SK-N-SH (cell line): ENCODE measurements at regions not wholly inside any gene's neighbourhood (a gene's known extent, or its start where the extent isn't known, plus 50 kb on each side); places are given as distances from the start of the nearest gene placed in this dataset.

Source experiments
- CTCF ChIA-PET: fragments of 300-600, 350-600 bp; formaldehyde crosslinking; extraction: SDS; loops from one replicate; lab custom pipeline; 2021; lab: Yijun Ruan, JAX
- POLR2A ChIA-PET: fragments of 350-600 bp; sonication (Branson Sonifier 250); formaldehyde crosslinking; extraction: SDS; loops from one replicate; lab custom pipeline; 2020; ENCODE audit warnings: antibody characterized with exemption, inconsistent platforms; lab: Yijun Ruan, JAX
- DNase-seq: peaks from one replicate; pipeline ENCODE4 v3.0.0; 2012
- H2AFZ ChIP-seq: fragments of 200-600 bp; sonication (generic); 2 replicates; pipeline ENCODE4 v1.8.1; 2016; ENCODE audit warnings: antibody characterized with exemption, mild to moderate bottlenecking, low read depth
- H3F3A ChIP-seq: fragments of 200-600 bp; sonication (generic); replicated peaks from 2 replicates; pipeline ENCODE3; 2016; ENCODE audit warnings: antibody characterized with exemption, mild to moderate bottlenecking; ENCODE audit not compliant: insufficient read depth
- H3K27ac ChIP-seq, 2 experiments: fragments of 200-500 bp in 1 of 2; fragments of 200-600 bp in 1 of 2; sonication (Bioruptor generic) in 1 of 2; sonication (generic), shearing (Covaris generic) in 1 of 2; 2 replicates each; pipeline versions ENCODE4 v1.5.1 to v1.6.1; 2014 to 2016; ENCODE audit warnings: low read depth in 2 of 2, inconsistent platforms in 1 of 2, low read length in 1 of 2, mild to moderate bottlenecking in 1 of 2, mixed read lengths in 1 of 2
- H3K27me3 ChIP-seq: fragments of 200-600 bp; sonication (generic), shearing (Covaris generic); 2 replicates; pipeline ENCODE4 v1.6.1; 2016; ENCODE audit warnings: mixed run types; ENCODE audit not compliant: insufficient read depth
- H3K36me3 ChIP-seq, 2 experiments: fragments of 200-500 bp in 1 of 2; fragments of 200-600 bp in 1 of 2; sonication (Bioruptor generic) in 1 of 2; sonication (generic) in 1 of 2; replicated peaks in 1 of 2; 2 replicates each; pipeline versions ENCODE3 to v1.5.1; 2014 to 2016; ENCODE audit warnings: low read length in 1 of 2, mild to moderate bottlenecking in 1 of 2; ENCODE audit not compliant: insufficient read depth in 2 of 2, control insufficient read depth in 1 of 2
- H3K4me1 ChIP-seq, 2 experiments: fragments of 200-500 bp in 1 of 2; fragments of 200-600 bp in 1 of 2; sonication (Bioruptor generic) in 1 of 2; sonication (generic), shearing (Covaris generic) in 1 of 2; 2 replicates each; pipeline versions ENCODE4 v1.5.1 to v1.6.1; 2014 to 2016; ENCODE audit warnings: low read depth in 1 of 2, low read length in 1 of 2, mixed run types in 1 of 2; ENCODE audit not compliant: insufficient read depth in 2 of 2, control insufficient read depth in 1 of 2
- H3K4me2 ChIP-seq: fragments of 200-600 bp; sonication (generic), shearing (Covaris generic); 2 replicates; pipeline ENCODE4 v1.6.1; 2017; ENCODE audit warnings: mixed run types
- H3K4me3 ChIP-seq, 2 experiments: fragments of 200-500 bp in 1 of 2; fragments of 200-600 bp in 1 of 2; sonication (Bioruptor generic) in 1 of 2; sonication (generic), shearing (Covaris generic) in 1 of 2; 2 replicates each; pipeline versions ENCODE4 v1.5.1 to v1.8.1; 2014 to 2016; ENCODE audit warnings: low read depth in 2 of 2, inconsistent platforms in 1 of 2, low read length in 1 of 2, mild to moderate bottlenecking in 1 of 2, mixed read lengths in 1 of 2, moderate library complexity in 1 of 2
- H3K79me2 ChIP-seq: fragments of 200-600 bp; sonication (generic); 2 replicates; pipeline ENCODE4 v1.8.1; 2017; ENCODE audit warnings: mild to moderate bottlenecking; ENCODE audit not compliant: insufficient read depth
- H3K9ac ChIP-seq: fragments of 200-600 bp; sonication (generic); 2 replicates; pipeline ENCODE4 v1.6.1; 2017; ENCODE audit warnings: mixed run types
- H3K9me2 ChIP-seq: fragments of 200-600 bp; sonication (generic); 2 replicates; pipeline ENCODE4 v1.6.1; 2017; ENCODE audit warnings: mixed run types
- H3K9me3 ChIP-seq: fragments of 200-600 bp; sonication (generic); 2 replicates; pipeline ENCODE4 v1.6.1; 2017; ENCODE audit warnings: mixed run types, mild to moderate bottlenecking, moderate library complexity
- H4K20me1 ChIP-seq: fragments of 200-600 bp; sonication (generic); 2 replicates; pipeline ENCODE4 v1.6.1; 2017; ENCODE audit warnings: mild to moderate bottlenecking, mixed run types; ENCODE audit not compliant: insufficient read depth
- CHD2 ChIP-seq: fragments of 150-350 bp; IDR thresholded peaks from 2 replicates; pipeline ENCODE4 v1.6.1; 2018; ENCODE audit warnings: low read length; ENCODE audit not compliant: partially characterized antibody
- CTCF ChIP-seq: fragments of 200-600 bp; sonication (generic); IDR thresholded peaks from 2 replicates; pipeline ENCODE4 v1.6.1; 2017; ENCODE audit warnings: antibody characterized with exemption, mild to moderate bottlenecking, moderate library complexity
- EP300 ChIP-seq, 2 experiments: IDR thresholded peaks; 2 replicates each; pipeline versions ENCODE4 v1.4.0 to v1.6.1; 2012; ENCODE audit warnings: borderline replicate concordance in 1 of 2, low read depth in 1 of 2, low read length in 1 of 2
- FOXJ3 ChIP-seq: sonication (generic); formaldehyde crosslinking; IDR thresholded peaks from 2 replicates; pipeline ENCODE4 v1.5.1; 2020; ENCODE audit warnings: mild to moderate bottlenecking, missing genetic modification reagents
- GABPA ChIP-seq: IDR thresholded peaks from 2 replicates; pipeline ENCODE4 v1.4.0; 2012; ENCODE audit warnings: low read depth, mild to moderate bottlenecking
- IRF3 ChIP-seq: fragments of 150-350 bp; IDR thresholded peaks from 2 replicates; pipeline ENCODE4 v1.6.1; 2016; ENCODE audit warnings: mild to moderate bottlenecking, low read depth, low read length
- JUND ChIP-seq: IDR thresholded peaks from 2 replicates; pipeline ENCODE4 v1.4.0; 2012
- MAX ChIP-seq: IDR thresholded peaks from 2 replicates; pipeline ENCODE4 v1.4.0; 2012; ENCODE audit warnings: low read depth
- NFIC ChIP-seq: IDR thresholded peaks from 2 replicates; pipeline ENCODE4 v1.4.0; 2012; ENCODE audit warnings: borderline replicate concordance
- POLR2AphosphoS5 ChIP-seq: IDR thresholded peaks from 2 replicates; pipeline ENCODE4 v1.6.1; 2012; ENCODE audit warnings: low read depth, low read length
- RCOR1 ChIP-seq: fragments of 150-350 bp; IDR thresholded peaks from 2 replicates; pipeline ENCODE4 v1.6.1; 2017; ENCODE audit warnings: antibody characterized with exemption, low read length
- RXRA ChIP-seq: IDR thresholded peaks from 2 replicates; pipeline ENCODE4 v1.4.0; 2012; ENCODE audit warnings: low read depth, mild to moderate bottlenecking, borderline replicate concordance
- SMC3 ChIP-seq: IDR thresholded peaks from 2 replicates; pipeline ENCODE4 v1.6.1; 2012; ENCODE audit warnings: low read depth, low read length, improper control_type of control experiment
- TAF1 ChIP-seq: IDR thresholded peaks from 2 replicates; pipeline ENCODE4 v1.6.1; 2012; ENCODE audit warnings: low read depth, mild to moderate bottlenecking, low read length, moderate library complexity, borderline replicate concordance
- TCF12 ChIP-seq: IDR thresholded peaks from 2 replicates; pipeline ENCODE4 v1.4.0; 2012
- USF2 ChIP-seq: fragments of 150-350 bp; IDR thresholded peaks from 2 replicates; pipeline ENCODE4 v1.6.1; 2017; ENCODE audit warnings: antibody characterized with exemption, low read length, low read depth, borderline replicate concordance
- YY1 ChIP-seq: IDR thresholded peaks from 2 replicates; pipeline ENCODE4 v1.4.0; 2012; ENCODE audit warnings: low read depth, mild to moderate bottlenecking
- WGBS: methylation state at CpG from one replicate; pipeline ENCODE4 v1.1.6; 2017; ENCODE audit warnings: low lambda C conversion rate; 5-methylcytosine and 5-hydroxymethylcytosine counted together
- TF ChIP-seq, protein P1 (sequence below): IDR thresholded peaks from 2 replicates; pipeline ENCODE4; 2012

- TF ChIP-seq IRF3 (no peak), TAF1 (no peak), TCF12 (no peak), YY1 (no peak), GABPA (no peak), CHD2 (no peak), CTCF (no peak), NFIC (no peak), MAX (no peak), POLR2AphosphoS5 (no peak), RXRA (no peak), RCOR1 (no peak)
- TF ChIP-seq, protein P1, sequence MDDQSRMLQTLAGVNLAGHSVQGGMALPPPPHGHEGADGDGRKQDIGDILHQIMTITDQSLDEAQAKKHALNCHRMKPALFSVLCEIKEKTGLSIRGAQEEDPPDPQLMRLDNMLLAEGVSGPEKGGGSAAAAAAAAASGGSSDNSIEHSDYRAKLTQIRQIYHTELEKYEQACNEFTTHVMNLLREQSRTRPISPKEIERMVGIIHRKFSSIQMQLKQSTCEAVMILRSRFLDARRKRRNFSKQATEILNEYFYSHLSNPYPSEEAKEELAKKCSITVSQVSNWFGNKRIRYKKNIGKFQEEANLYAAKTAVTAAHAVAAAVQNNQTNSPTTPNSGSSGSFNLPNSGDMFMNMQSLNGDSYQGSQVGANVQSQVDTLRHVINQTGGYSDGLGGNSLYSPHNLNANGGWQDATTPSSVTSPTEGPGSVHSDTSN: no peak
Measured at GRCh38 chr5:168055961-168056360, 235.5 kb upstream of the WWC1 start (continued).

- no peaks in the 10 kb centered on the region for H3K36me3 ChIP-seq
- H3K4me3 ChIP-seq: no peak overlapping the region
- no peaks in the 10 kb centered on the region for H3K9me3 ChIP-seq
- no peaks in the 10 kb centered on the region for H3K9me2 ChIP-seq
- H3K27ac ChIP-seq: no peak overlapping the region
- H3F3A ChIP-seq: no peaks in the 10 kb centered on the region
- no peaks in the 10 kb centered on the region for H3K79me2 ChIP-seq
- POLR2A ChIA-PET: no interaction called here
- H3K4me2 ChIP-seq: no peak overlapping the region
- no peak for DNase-seq
- no peak for TF ChIP-seq USF2
- TF ChIP-seq, protein P1: no peak
- no peak for TF ChIP-seq SMC3
- no peak for TF ChIP-seq JUND
- TF ChIP-seq EP300 (IDR thresholded peaks at IDR 0.05; ENCODE audit: borderline replicate concordance in 1 of 2, low read depth in 1 of 2, low read length in 1 of 2): no peak
- TF ChIP-seq FOXJ3 (CRISPR knock-in tag): no peak
- TF ChIP-seq, all 33 proteins: peak for 0
- no peaks in the 10 kb centered on the region for H3K27me3 ChIP-seq
- CTCF ChIA-PET: interaction anchor here (1.0 to 2.9 kb wide), 2 partner anchors 9 to 20 kb away, joined by 3 to 12 read pairs; no protein-coding TSS in a partner anchor
- no peak overlapping the region for H2AFZ ChIP-seq
- 26% methylated on average over 1 of the region's 1 CpG for WGBS
- H3K4me1 ChIP-seq: no peaks in the 10 kb centered on the region; a peak in 3 of 4 replicates
- H3K9ac ChIP-seq: no peak overlapping the region
- no peaks in the 10 kb centered on the region for H4K20me1 ChIP-seq
Measured at GRCh38 chr5:168056499-168057182, 234.8 kb upstream of the WWC1 start.
